ENCODE measurements at regions not wholly inside any gene's neighbourhood (a gene's known extent, or its start where the extent isn't known, plus 50 kb on each side); places are given as distances from the start of the nearest gene placed in this dataset.

GRCh38 chr1:81073580-81073979 lies 727.2 kb upstream of the ADGRL2 start:
- TF ChIP-seq CTCF (IDR thresholded peaks at IDR 0.05; ENCODE audit: insufficient read depth, low read length, poor library complexity, severe bottlenecking) (no peak), EZH2phosphoT487 (conservative IDR thresholded peaks at IDR 0.05; ENCODE audit: low read length) (no peak)

Data from SU-DHL-6 (cell line).